Calu3 (cell line): ENCODE measurements at regions not wholly inside any gene's neighbourhood (a gene's known extent, or its start where the extent isn't known, plus 50 kb on each side); places are given as distances from the start of the nearest gene placed in this dataset.
"Not testable (repeated sequence)": the region's sequence is repeated elsewhere in the genome, so short reads cannot be mapped to it uniquely, and the experiment has no call there.

Experiments
- BruUV-seq: library from RNA; stranded (reverse); fragments of 400-500 nt; replicated peaks from 2 replicates; lab custom pipeline; 2021; lab: Mats Ljungman, UMichigan
- CTCF ChIA-PET: fragments of 300-600 bp; sonication (Branson Sonifier 250); formaldehyde crosslinking; loops from one replicate; lab custom pipeline; 2022; ENCODE audit warnings: antibody characterized with exemption; lab: Charles Lee
- DNase-seq: peaks from one replicate; pipeline ENCODE4 v3.0.0; 2022
- H3K27ac Mint-ChIP-seq: one replicate; pipeline ENCODE4 v1.8.0; 2022; ENCODE audit warnings: mixed read lengths; ENCODE audit not compliant: unreplicated experiment
- H3K27me3 Mint-ChIP-seq: one replicate; pipeline ENCODE4 v1.8.0; 2022; ENCODE audit warnings: mixed read lengths; ENCODE audit not compliant: unreplicated experiment
- H3K36me3 Mint-ChIP-seq: one replicate; pipeline ENCODE4 v1.8.0; 2022; ENCODE audit warnings: mild to moderate bottlenecking, moderate library complexity, mixed read lengths; ENCODE audit not compliant: insufficient read depth, unreplicated experiment
- H3K4me1 Mint-ChIP-seq: one replicate; pipeline ENCODE4 v1.8.0; 2022; ENCODE audit warnings: mild to moderate bottlenecking, low read depth, mixed read lengths; ENCODE audit not compliant: unreplicated experiment
- H3K4me3 Mint-ChIP-seq: one replicate; pipeline ENCODE4 v1.8.0; 2022; ENCODE audit warnings: mild to moderate bottlenecking, low read depth, moderate library complexity, mixed read lengths; ENCODE audit not compliant: unreplicated experiment
- H3K9me3 Mint-ChIP-seq: one replicate; pipeline ENCODE4 v1.8.0; 2022; ENCODE audit warnings: low read depth, mixed read lengths; ENCODE audit not compliant: unreplicated experiment
- intact Hi-C: fragments of 100-400 bp; cut with micrococcal nuclease; formaldehyde crosslinking; loops from one replicate; pipeline ENCODE4 v1.10.0; 2022; ENCODE audit not compliant: unreplicated experiment
- TF ChIP-seq, protein P1 (sequence below): fragments of 200-600 bp; IDR thresholded peaks from one replicate; pipeline ENCODE4 v1.8.0; 2022; ENCODE audit warnings: antibody characterized with exemption; ENCODE audit not compliant: unreplicated experiment

DNA sequence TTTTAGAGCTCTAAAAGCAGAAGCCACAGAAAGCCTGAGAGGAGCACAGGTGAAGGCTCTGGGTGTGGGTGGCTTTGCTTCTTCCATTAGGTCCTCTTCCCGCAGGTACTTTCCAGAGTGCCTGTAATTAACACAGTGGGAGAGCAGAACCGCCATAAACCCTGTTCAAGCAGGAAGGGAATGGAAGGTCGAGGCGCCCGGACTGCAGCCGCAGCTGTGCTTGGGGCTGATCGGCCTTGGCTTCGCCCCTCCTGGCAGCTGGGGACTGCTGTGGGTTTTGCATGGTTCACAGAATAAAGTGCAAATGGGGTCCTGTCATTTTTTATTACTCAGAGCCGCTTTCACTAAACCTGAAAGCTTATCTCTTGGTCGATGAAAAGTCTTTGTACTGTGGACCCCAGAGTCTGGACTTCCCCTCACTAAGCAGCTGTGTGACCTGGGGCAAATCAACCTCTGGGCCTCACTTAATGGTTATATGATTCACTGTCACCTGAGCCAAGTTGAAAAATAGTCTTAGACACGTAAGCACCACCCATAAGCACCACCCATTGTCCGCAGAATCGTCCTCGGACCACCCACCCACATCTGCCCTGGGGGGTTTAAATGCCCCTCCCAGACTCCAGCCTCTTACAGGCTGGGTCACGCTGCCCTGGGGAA is 100.9 kb downstream of the XRCC2 start:
- Mint-ChIP-seq H3K27ac (no peak overlapping the region), H3K4me1 (no peaks in the 10 kb centered on the region), H3K9me3 (no peaks in the 10 kb centered on the region), H3K4me3 (no peak overlapping the region), H3K36me3 (no peaks in the 10 kb centered on the region), H3K27me3 (no peaks in the 10 kb centered on the region)
- CTCF ChIA-PET = no interaction called here
- no TSS peak for BruUV-seq
- DNase-seq = no peak
- TF ChIP-seq, protein P1, sequence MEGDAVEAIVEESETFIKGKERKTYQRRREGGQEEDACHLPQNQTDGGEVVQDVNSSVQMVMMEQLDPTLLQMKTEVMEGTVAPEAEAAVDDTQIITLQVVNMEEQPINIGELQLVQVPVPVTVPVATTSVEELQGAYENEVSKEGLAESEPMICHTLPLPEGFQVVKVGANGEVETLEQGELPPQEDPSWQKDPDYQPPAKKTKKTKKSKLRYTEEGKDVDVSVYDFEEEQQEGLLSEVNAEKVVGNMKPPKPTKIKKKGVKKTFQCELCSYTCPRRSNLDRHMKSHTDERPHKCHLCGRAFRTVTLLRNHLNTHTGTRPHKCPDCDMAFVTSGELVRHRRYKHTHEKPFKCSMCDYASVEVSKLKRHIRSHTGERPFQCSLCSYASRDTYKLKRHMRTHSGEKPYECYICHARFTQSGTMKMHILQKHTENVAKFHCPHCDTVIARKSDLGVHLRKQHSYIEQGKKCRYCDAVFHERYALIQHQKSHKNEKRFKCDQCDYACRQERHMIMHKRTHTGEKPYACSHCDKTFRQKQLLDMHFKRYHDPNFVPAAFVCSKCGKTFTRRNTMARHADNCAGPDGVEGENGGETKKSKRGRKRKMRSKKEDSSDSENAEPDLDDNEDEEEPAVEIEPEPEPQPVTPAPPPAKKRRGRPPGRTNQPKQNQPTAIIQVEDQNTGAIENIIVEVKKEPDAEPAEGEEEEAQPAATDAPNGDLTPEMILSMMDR = no peak
- intact Hi-C loops = loop anchor here (10.0 kb wide), 1 partner anchor 230 kb away; no protein-coding TSS in a partner anchor

DNA sequence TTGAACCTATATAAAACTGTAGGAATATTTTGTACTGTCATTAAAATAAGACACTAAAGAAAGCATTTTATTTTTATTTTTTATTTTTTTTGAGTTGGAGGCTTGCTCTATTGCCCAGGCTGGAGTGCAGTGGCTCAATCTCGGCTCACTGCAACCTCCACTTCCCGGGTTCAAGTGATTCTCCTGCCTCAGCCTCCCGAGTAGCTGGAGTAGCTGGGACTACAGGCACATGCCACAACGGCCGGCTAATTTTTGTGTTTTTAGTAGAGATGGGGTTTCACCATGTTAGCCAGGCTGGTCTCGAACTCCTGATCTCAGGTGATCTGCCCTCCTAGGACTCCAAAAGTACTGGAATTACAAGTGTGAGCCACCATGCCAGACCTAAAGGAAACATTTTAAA is 102.8 kb downstream of the XRCC2 start:
- not testable (repeated sequence) for H3K4me3 Mint-ChIP-seq, H3K27me3 Mint-ChIP-seq, H3K9me3 Mint-ChIP-seq, H3K27ac Mint-ChIP-seq, H3K36me3 Mint-ChIP-seq, BruUV-seq, DNase-seq, H3K4me1 Mint-ChIP-seq
- intact Hi-C loops = loop anchor here (10.0 kb wide), 1 partner anchor 228 kb away; no protein-coding TSS in a partner anchor
- CTCF ChIA-PET = interaction anchor here (0.7 kb wide), 1 partner anchor 15 kb away, joined by 3 read pairs; no protein-coding TSS in a partner anchor

DNA sequence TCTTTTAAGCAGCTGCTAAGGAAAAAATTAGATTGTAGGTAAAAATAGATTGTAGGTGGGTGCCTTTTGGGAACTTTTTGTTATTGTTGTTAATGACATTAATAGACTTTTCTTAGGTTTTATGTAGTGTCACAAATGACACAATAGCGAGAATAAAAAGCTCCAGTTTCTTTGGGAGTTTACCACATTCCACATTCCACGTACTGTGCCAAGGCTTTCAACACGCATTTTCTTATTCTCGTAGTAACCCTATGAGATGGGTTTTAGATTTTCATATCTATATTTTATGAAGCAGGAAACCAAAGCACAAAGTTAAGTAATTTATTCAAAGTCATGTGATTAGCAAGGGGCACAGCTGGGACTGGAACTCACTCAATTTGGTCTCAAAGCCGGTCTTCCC is 103.8 kb downstream of the XRCC2 start:
- TF ChIP-seq, protein P1 = no peak
- Mint-ChIP-seq H3K36me3 (no peaks in the 10 kb centered on the region), H3K4me1 (no peaks in the 10 kb centered on the region), H3K4me3 (no peak overlapping the region), H3K9me3 (no peaks in the 10 kb centered on the region), H3K27me3 (no peaks in the 10 kb centered on the region), H3K27ac (no peak overlapping the region)
- no peak for DNase-seq
- intact Hi-C loops = loop anchor here (10.0 kb wide), 1 partner anchor 227 kb away; no protein-coding TSS in a partner anchor
- no TSS peak for BruUV-seq
- CTCF ChIA-PET = no interaction called here

DNA sequence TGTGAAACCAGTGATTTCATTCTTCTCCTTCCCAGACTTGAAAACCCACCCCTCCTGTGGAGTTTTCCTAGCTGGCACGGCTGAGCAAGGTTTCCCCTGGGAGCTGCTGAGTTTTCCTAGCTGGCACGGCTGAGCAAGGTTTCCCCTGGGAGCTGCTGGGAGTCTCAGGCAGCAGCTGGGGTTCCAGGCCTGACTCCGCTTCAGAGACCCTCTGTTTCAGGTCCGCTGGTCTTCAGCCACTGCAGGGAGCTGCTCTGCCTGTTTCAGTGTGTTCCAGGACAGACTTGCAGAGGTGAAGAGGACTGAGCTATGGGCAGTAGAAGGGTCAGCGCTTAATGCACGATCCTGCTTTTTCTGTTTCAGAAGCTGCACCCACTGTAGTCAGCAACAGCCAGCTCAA is 104.9 kb downstream of the XRCC2 start:
- Mint-ChIP-seq H3K27ac (no peak overlapping the region), H3K9me3 (no peaks in the 10 kb centered on the region), H3K4me1 (no peaks in the 10 kb centered on the region), H3K27me3 (no peaks in the 10 kb centered on the region), H3K36me3 (no peaks in the 10 kb centered on the region), H3K4me3 (no peak overlapping the region)
- intact Hi-C loops = loop anchor here (10.0 kb wide), 1 partner anchor 226 kb away; no protein-coding TSS in a partner anchor
- TF ChIP-seq, protein P1 = no peak
- BruUV-seq = no TSS peak
- CTCF ChIA-PET = interaction anchor here (0.5 kb wide), 1 partner anchor 89 kb away, joined by 3 read pairs; no protein-coding TSS in a partner anchor
- DNase-seq = no peak

DNA sequence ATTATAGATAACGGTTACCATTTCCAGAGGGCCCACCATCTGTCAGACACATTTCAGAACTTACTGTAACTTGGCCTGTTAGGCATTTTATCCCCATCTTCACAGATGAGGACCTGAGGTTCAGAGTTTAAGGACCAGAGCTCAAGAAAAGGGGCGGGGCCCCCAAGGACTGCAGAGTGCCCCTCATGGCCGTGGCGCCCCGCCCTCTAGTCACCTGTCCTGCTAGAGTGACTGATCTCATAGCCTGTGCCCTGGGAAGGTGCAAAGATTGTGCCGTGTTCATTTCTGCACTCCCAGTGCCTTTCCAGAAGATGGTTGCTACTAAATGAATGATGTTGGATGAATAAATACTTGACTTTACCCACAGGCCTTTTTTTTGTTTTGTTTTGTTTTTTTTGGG is 107.0 kb downstream of the XRCC2 start:
- Mint-ChIP-seq H3K4me3 (no peak overlapping the region), H3K27me3 (no peaks in the 10 kb centered on the region), H3K36me3 (no peaks in the 10 kb centered on the region), H3K27ac (no peak overlapping the region), H3K4me1 (no peaks in the 10 kb centered on the region), H3K9me3 (no peaks in the 10 kb centered on the region)
- CTCF ChIA-PET = no interaction called here
- no peak for DNase-seq
- intact Hi-C loops = no loop called here
- TF ChIP-seq, protein P1 = no peak
- no TSS peak for BruUV-seq
